ENCODE measurements at regions not wholly inside any gene's neighbourhood (a gene's known extent, or its start where the extent isn't known, plus 50 kb on each side); places are given as distances from the start of the nearest gene placed in this dataset.

DNA sequence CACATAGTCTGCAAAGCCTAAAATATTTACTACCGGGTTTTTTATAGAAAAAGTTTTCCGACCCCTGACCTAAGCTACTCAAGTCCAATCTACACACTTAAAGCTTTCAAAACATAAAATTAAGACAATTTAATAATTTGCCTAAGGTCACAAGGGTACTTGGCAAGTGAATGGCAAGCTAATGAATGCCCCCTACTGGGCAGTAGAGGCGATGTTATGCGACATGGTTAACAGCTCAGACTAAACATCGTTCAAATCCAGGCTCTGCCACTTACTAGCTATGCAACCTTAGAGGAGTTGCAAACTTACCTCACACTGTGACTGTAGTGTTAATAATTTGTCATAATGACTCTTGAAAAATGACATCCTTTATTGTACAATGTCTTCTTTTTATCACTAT is 317.2 kb upstream of the NFIA start:
- Histone ChIP-seq H3K9me3 (ENCODE audit: low read length) (no peaks in the 10 kb centered on the region), H2AFZ (ENCODE audit: low read length) (no peak overlapping the region), H3K4me2 (ENCODE audit: low read length) (no peak overlapping the region), H3K4me3 (ENCODE audit: low read depth, low read length, poor library complexity, severe bottlenecking) (no peak overlapping the region), H3K36me3 (ENCODE audit: insufficient read depth, low read length) (no peaks in the 10 kb centered on the region), H3K27ac (ENCODE audit: low read depth, low read length, poor library complexity, severe bottlenecking) (no peak overlapping the region), H3K79me2 (ENCODE audit: insufficient read depth, low read depth, low read length) (no peaks in the 10 kb centered on the region), H4K20me1 (ENCODE audit: insufficient read depth, low read length) (no peaks in the 10 kb centered on the region), H3K9me2 (ENCODE audit: insufficient read depth, low read length) (no peaks in the 10 kb centered on the region), H3K4me1 (ENCODE audit: insufficient read depth, low read length, poor library complexity, severe bottlenecking) (no peaks in the 10 kb centered on the region)
- intact Hi-C loops (cut with micrococcal nuclease; ENCODE audit: unreplicated experiment), result loop anchor here (5.0 kb wide), 1 partner anchor 788 kb away; no protein-coding TSS in a partner anchor
- CTCF ChIA-PET (ENCODE audit: unreplicated experiment), result no interaction called here
- BruUV-seq (replicated peaks), result no TSS peak
- peak; percentile 32 for DNase-seq (ENCODE audit: low spot score)
- TF ChIP-seq EZH2phosphoT487 (IDR thresholded peaks at IDR 0.05; ENCODE audit: borderline replicate concordance, low read depth, low read length), result no peak
- peak; percentile 83 for TF ChIP-seq CTCF (conservative IDR thresholded peaks at IDR 0.05; ENCODE audit: low read length)
- POLR2A ChIA-PET, result interaction anchor here (0.6 kb wide), 1 partner anchor 233 kb away, joined by 4 read pairs; no protein-coding TSS in a partner anchor

GRCh38 chr1:60764489-60764888 is 317.9 kb upstream of the NFIA start:
- H3K9me3 ChIP-seq (ENCODE audit: low read length), result no peaks in the 10 kb centered on the region
- ChIA-PET POLR2A (no interaction called here), CTCF (ENCODE audit: unreplicated experiment) (no interaction called here)
- H3K36me3 ChIP-seq (ENCODE audit: insufficient read depth, low read length), result no peaks in the 10 kb centered on the region
- H4K20me1 ChIP-seq (ENCODE audit: insufficient read depth, low read length), result no peaks in the 10 kb centered on the region
- H3K27ac ChIP-seq (ENCODE audit: low read depth, low read length, poor library complexity, severe bottlenecking), result no peak overlapping the region
- H3K4me2 ChIP-seq (ENCODE audit: low read length), result no peak overlapping the region
- H2AFZ ChIP-seq (ENCODE audit: low read length), result no peak overlapping the region
- BruUV-seq (replicated peaks), result no TSS peak
- H3K79me2 ChIP-seq (ENCODE audit: insufficient read depth, low read depth, low read length), result no peaks in the 10 kb centered on the region
- no peaks in the 10 kb centered on the region for H3K9me2 ChIP-seq (ENCODE audit: insufficient read depth, low read length)
- intact Hi-C loops (cut with micrococcal nuclease; ENCODE audit: unreplicated experiment), result no loop called here
- no peaks in the 10 kb centered on the region for H3K4me1 ChIP-seq (ENCODE audit: insufficient read depth, low read length, poor library complexity, severe bottlenecking)
- H3K4me3 ChIP-seq (ENCODE audit: low read depth, low read length, poor library complexity, severe bottlenecking), result no peak overlapping the region
- TF ChIP-seq CTCF (conservative IDR thresholded peaks at IDR 0.05; ENCODE audit: low read length), result no peak
- TF ChIP-seq EZH2phosphoT487 (IDR thresholded peaks at IDR 0.05; ENCODE audit: borderline replicate concordance, low read depth, low read length), result no peak
- DNase-seq (ENCODE audit: low spot score), result no peak

- no peak overlapping the region for H3K4me2 ChIP-seq (ENCODE audit: low read length)
- no peaks in the 10 kb centered on the region for H3K79me2 ChIP-seq (ENCODE audit: insufficient read depth, low read depth, low read length)
- no peaks in the 10 kb centered on the region for H3K4me1 ChIP-seq (ENCODE audit: insufficient read depth, low read length, poor library complexity, severe bottlenecking)
- no TSS peak for BruUV-seq (replicated peaks)
- POLR2A ChIA-PET, result no interaction called here
- H3K4me3 ChIP-seq (ENCODE audit: low read depth, low read length, poor library complexity, severe bottlenecking), result no peak overlapping the region
- no peaks in the 10 kb centered on the region for H4K20me1 ChIP-seq (ENCODE audit: insufficient read depth, low read length)
- H3K9me2 ChIP-seq (ENCODE audit: insufficient read depth, low read length), result no peaks in the 10 kb centered on the region
- H2AFZ ChIP-seq (ENCODE audit: low read length), result no peak overlapping the region
- no peaks in the 10 kb centered on the region for H3K36me3 ChIP-seq (ENCODE audit: insufficient read depth, low read length)
- no peak for TF ChIP-seq EZH2phosphoT487 (IDR thresholded peaks at IDR 0.05; ENCODE audit: borderline replicate concordance, low read depth, low read length)
- no peak for TF ChIP-seq CTCF (conservative IDR thresholded peaks at IDR 0.05; ENCODE audit: low read length)
- CTCF ChIA-PET (ENCODE audit: unreplicated experiment), result no interaction called here
- intact Hi-C loops (cut with micrococcal nuclease; ENCODE audit: unreplicated experiment), result no loop called here
- no peaks in the 10 kb centered on the region for H3K9me3 ChIP-seq (ENCODE audit: low read length)
- H3K27ac ChIP-seq (ENCODE audit: low read depth, low read length, poor library complexity, severe bottlenecking), result no peak overlapping the region
- no peak for DNase-seq (ENCODE audit: low spot score)
These were observed 318.6 kb upstream of the NFIA start for GRCh38 chr1:60763741-60764140.

All from OCI-LY7 (cell line).